ENCODE measurements at regions not wholly inside any gene's neighbourhood (a gene's known extent, or its start where the extent isn't known, plus 50 kb on each side); places are given as distances from the start of the nearest gene placed in this dataset.

DNA sequence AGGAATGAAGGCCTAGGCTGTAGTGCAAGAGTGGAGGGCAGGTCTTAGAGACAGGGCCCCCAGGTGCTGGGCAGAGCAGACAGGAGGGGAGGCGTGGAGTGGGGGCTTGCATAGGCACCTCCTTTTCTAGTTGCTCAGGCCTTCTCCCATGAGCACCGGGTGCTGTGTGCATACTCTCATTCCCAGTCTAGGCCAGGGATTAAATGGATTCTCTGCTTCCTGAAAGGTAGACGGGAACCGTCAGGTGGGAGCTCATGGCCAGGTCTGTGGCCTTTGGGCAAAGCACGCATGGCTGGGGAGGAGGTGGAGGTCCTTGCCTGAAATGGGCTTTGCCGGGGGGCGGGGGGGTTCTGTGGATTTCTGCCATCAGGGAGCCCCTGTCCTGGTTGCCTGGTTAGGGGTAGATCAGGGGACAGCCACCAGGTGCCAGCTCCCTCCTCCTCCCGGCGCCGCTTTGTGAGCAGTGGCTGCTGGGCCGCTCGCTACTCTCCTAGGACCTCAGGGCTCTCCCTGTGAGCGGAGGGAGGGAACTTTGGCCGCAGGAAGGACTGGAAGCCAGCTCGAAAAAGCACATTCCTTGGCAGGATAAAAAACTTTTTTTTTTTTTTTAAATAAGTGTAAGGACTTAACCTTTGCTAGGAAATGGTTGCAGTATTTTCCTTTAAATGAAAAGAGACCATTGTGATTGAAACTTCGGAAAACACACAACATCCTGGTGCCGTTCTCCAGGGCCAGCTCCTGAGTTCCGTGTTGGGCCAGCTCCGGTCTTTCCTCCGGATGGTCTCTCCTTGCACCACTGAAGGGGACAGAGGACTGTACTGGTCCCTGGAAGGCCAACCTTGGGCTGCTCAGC is 82.8 kb upstream of the HAAO start:
- ChIA-PET POLR2A (no interaction called here), RAD21 (ENCODE audit: low non-redundant PET in 1 of 2, low total read pairs in 2 of 2, uncharacterized antibody in 2 of 2, unreplicated experiment in 2 of 2) (no interaction called here), CTCF (no interaction called here)
- no TSS peak for BruUV-seq (replicated peaks)
- Histone ChIP-seq H4K20me1 (ENCODE audit: insufficient read depth) (no peaks in the 10 kb centered on the region), H3K4me1 (ENCODE audit: control insufficient read depth in 1 of 2, insufficient read depth in 2 of 2, low read length in 2 of 2) (peaks cover 0 to 6% of the 10 kb centered on the region in 2 experiments; a peak in 1 of 4 replicates), H3K9me2 (ENCODE audit: insufficient read depth) (no peaks in the 10 kb centered on the region), H3K9ac (ENCODE audit: low read length) (no peak overlapping the region), H3K4me3 (replicated peaks in 1 of 2; ENCODE audit: low read depth in 1 of 2, low read length in 2 of 2) (no peak overlapping the region), H3K9me3 (ENCODE audit: control insufficient read depth in 1 of 2, insufficient read depth in 1 of 2, low read depth in 1 of 2, low read length in 2 of 2) (no peaks in the 10 kb centered on the region), H3K27me3 (ENCODE audit: insufficient read depth, low read length) (no peaks in the 10 kb centered on the region), H3K79me2 (ENCODE audit: insufficient read depth, low read length) (no peaks in the 10 kb centered on the region), H3K4me2 (ENCODE audit: low read length) (no peak overlapping the region), H3K27ac (ENCODE audit: low read depth, low read length) (no peak overlapping the region), H2AFZ (ENCODE audit: low read depth, low read length, poor library complexity, severe bottlenecking) (no peak overlapping the region), H3K36me3 (ENCODE audit: control insufficient read depth in 1 of 2, insufficient read depth in 2 of 2, low read length in 2 of 2) (no peaks in the 10 kb centered on the region)
- TF ChIP-seq, protein P1, sequence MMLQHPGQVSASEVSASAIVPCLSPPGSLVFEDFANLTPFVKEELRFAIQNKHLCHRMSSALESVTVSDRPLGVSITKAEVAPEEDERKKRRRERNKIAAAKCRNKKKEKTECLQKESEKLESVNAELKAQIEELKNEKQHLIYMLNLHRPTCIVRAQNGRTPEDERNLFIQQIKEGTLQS (IDR thresholded peaks at IDR 0.05): no peak
- TF ChIP-seq EZH2phosphoT487 (IDR thresholded peaks at IDR 0.05; ENCODE audit: borderline replicate concordance): no peak
- DNase-seq (ENCODE audit: low read depth, low spot score) (no peak), ATAC-seq (no peak)
- intact Hi-C loops (cut with micrococcal nuclease): no loop called here

GRCh38 chr2:42872721-42873120 is 80.3 kb upstream of the HAAO start:
- intact Hi-C loops (cut with micrococcal nuclease): no loop called here
- BruUV-seq (replicated peaks): no TSS peak
- TF ChIP-seq FOSL1 (IDR thresholded peaks at IDR 0.05; ENCODE audit: low read depth) (no peak), EZH2 (IDR thresholded peaks at IDR 0.05) (no peak), SRF (IDR thresholded peaks at IDR 0.05; ENCODE audit: low read depth) (no peak), POLR2AphosphoS5 (IDR thresholded peaks at IDR 0.05; ENCODE audit: low read depth, low read length) (no peak), ELF1 (IDR thresholded peaks at IDR 0.05; ENCODE audit: borderline replicate concordance, low read depth) (no peak), EZH2phosphoT487 (IDR thresholded peaks at IDR 0.05; ENCODE audit: borderline replicate concordance) (no peak), JUND (IDR thresholded peaks at IDR 0.05) (no peak), CBX3 (IDR thresholded peaks at IDR 0.05; ENCODE audit: low read depth) (no peak), ZBTB33 (IDR thresholded peaks at IDR 0.05; ENCODE audit: extremely low read depth, insufficient replicate concordance, low read length) (no peak), RAD21 (IDR thresholded peaks at IDR 0.05; ENCODE audit: low read depth) (no peak), ZFX (IDR thresholded peaks at IDR 0.05) (no peak), YY1 (IDR thresholded peaks at IDR 0.05; ENCODE audit: extremely low read depth, insufficient replicate concordance, low read depth, low read length) (no peak), TCF7L2 (IDR thresholded peaks at IDR 0.05; ENCODE audit: borderline replicate concordance, extremely low read depth, insufficient read depth, insufficient read length) (no peak), SP1 (IDR thresholded peaks at IDR 0.05; ENCODE audit: low read depth) (no peak)
- TF ChIP-seq, protein P1 (IDR thresholded peaks at IDR 0.05): no peak
- TF ChIP-seq, protein P2, sequence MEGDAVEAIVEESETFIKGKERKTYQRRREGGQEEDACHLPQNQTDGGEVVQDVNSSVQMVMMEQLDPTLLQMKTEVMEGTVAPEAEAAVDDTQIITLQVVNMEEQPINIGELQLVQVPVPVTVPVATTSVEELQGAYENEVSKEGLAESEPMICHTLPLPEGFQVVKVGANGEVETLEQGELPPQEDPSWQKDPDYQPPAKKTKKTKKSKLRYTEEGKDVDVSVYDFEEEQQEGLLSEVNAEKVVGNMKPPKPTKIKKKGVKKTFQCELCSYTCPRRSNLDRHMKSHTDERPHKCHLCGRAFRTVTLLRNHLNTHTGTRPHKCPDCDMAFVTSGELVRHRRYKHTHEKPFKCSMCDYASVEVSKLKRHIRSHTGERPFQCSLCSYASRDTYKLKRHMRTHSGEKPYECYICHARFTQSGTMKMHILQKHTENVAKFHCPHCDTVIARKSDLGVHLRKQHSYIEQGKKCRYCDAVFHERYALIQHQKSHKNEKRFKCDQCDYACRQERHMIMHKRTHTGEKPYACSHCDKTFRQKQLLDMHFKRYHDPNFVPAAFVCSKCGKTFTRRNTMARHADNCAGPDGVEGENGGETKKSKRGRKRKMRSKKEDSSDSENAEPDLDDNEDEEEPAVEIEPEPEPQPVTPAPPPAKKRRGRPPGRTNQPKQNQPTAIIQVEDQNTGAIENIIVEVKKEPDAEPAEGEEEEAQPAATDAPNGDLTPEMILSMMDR (IDR thresholded peaks at IDR 0.05 in 2 of 3, conservative IDR thresholded peaks at IDR 0.05 in 1 of 3; ENCODE audit: borderline replicate concordance in 1 of 3, insufficient read depth in 1 of 3, low read depth in 2 of 3, low read length in 2 of 3): no peak

More at GRCh38 chr2:42872721-42873120, 80.3 kb upstream of the HAAO start:
- ATAC-seq (no peak), DNase-seq (ENCODE audit: low read depth, low spot score) (no peak)
- RAD21 ChIA-PET (ENCODE audit: low non-redundant PET in 1 of 2, low total read pairs in 2 of 2, uncharacterized antibody in 2 of 2, unreplicated experiment in 2 of 2): no interaction called here
- Histone ChIP-seq H2AFZ (ENCODE audit: low read depth, low read length, poor library complexity, severe bottlenecking) (no peak overlapping the region), H3K27me3 (ENCODE audit: insufficient read depth, low read length) (no peaks in the 10 kb centered on the region), H3K9ac (ENCODE audit: low read length) (no peak overlapping the region), H3K9me2 (ENCODE audit: insufficient read depth) (no peaks in the 10 kb centered on the region), H3K9me3 (ENCODE audit: control insufficient read depth in 1 of 2, insufficient read depth in 1 of 2, low read depth in 1 of 2, low read length in 2 of 2) (peaks cover 5 to 7% of the 10 kb centered on the region in 2 experiments; a peak in 3 of 4 replicates), H3K36me3 (ENCODE audit: control insufficient read depth in 1 of 2, insufficient read depth in 2 of 2, low read length in 2 of 2) (no peaks in the 10 kb centered on the region), H3K4me1 (ENCODE audit: control insufficient read depth in 1 of 2, insufficient read depth in 2 of 2, low read length in 2 of 2) (no peaks in the 10 kb centered on the region), H4K20me1 (ENCODE audit: insufficient read depth) (no peaks in the 10 kb centered on the region), H3K4me2 (ENCODE audit: low read length) (no peak overlapping the region), H3K79me2 (ENCODE audit: insufficient read depth, low read length) (no peaks in the 10 kb centered on the region), H3K4me3 (replicated peaks in 1 of 2; ENCODE audit: low read depth in 1 of 2, low read length in 2 of 2) (no peak overlapping the region), H3K27ac (ENCODE audit: low read depth, low read length) (no peak overlapping the region)
- POLR2A ChIA-PET: no interaction called here
- CTCF ChIA-PET: no interaction called here
